ENCODE measurements at regions not wholly inside any gene's neighbourhood (a gene's known extent, or its start where the extent isn't known, plus 50 kb on each side); places are given as distances from the start of the nearest gene placed in this dataset.
A peak's percentile ranks its signal among the peaks of the same experiment; 100 is the strongest.
"Not testable (repeated sequence)": the region's sequence is repeated elsewhere in the genome, so short reads cannot be mapped to it uniquely, and the experiment has no call there.

DNA sequence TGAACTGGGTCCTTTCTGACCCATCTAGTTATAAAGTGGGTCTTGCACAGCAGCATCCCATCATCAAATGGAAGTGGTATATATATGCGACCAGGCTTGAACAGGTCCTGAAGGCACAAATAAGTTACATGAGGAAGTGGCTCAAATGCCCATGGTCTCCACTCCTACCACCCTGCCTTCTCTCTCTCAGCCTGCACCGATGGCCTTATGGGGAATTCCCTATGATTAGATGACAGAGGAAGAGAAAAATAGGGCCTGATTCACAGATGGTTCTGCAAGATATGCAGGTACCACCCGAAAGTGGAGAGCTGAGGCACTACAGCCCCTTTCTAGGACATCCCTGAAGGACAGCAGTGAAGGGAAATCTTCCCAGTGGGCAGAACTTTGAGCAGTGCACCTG is 1275.1 kb upstream of the CITED2 start:
- H3K36me3 ChIP-seq (ENCODE audit: control insufficient read depth, insufficient read depth, low read length, severe bottlenecking); DNase-seq (ENCODE audit: low read depth); H3K4me1 ChIP-seq (ENCODE audit: control insufficient read depth, insufficient read depth, low read length); H3K27me3 ChIP-seq (replicated peaks; ENCODE audit: control insufficient read depth, insufficient read depth, low read length); H3K4me3 ChIP-seq (ENCODE audit: low read length); H3K9ac ChIP-seq (ENCODE audit: low read length): not testable (repeated sequence)
- H3K9me3 ChIP-seq (ENCODE audit: control insufficient read depth, low read length) = peaks cover 19% of the 10 kb centered on the region

DNA sequence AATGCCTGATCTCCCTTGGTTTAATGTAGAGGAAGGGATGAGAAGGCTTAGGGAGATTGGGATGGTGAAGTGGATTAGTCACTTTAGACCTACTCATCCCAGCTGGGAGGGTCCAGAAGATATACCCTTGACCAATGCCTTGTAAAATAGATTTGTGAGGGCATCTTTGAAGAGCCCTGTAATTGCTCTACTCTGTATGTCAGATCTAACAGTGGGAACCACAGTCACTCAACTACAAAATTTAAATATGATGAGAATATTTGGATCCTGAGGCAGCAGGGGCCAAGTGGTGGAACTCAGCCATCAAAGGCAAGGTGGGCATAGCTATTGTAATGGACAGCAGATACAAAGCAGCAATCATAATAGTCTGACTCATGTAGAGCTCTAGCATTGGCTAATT is 1272.9 kb upstream of the CITED2 start:
- H3K9me3 ChIP-seq (ENCODE audit: control insufficient read depth, low read length) = peaks cover 19% of the 10 kb centered on the region
- not testable (repeated sequence) for H3K27me3 ChIP-seq (replicated peaks; ENCODE audit: control insufficient read depth, insufficient read depth, low read length); H3K4me3 ChIP-seq (ENCODE audit: low read length); H3K9ac ChIP-seq (ENCODE audit: low read length); H3K4me1 ChIP-seq (ENCODE audit: control insufficient read depth, insufficient read depth, low read length); H3K36me3 ChIP-seq (ENCODE audit: control insufficient read depth, insufficient read depth, low read length, severe bottlenecking); DNase-seq (ENCODE audit: low read depth)

DNA sequence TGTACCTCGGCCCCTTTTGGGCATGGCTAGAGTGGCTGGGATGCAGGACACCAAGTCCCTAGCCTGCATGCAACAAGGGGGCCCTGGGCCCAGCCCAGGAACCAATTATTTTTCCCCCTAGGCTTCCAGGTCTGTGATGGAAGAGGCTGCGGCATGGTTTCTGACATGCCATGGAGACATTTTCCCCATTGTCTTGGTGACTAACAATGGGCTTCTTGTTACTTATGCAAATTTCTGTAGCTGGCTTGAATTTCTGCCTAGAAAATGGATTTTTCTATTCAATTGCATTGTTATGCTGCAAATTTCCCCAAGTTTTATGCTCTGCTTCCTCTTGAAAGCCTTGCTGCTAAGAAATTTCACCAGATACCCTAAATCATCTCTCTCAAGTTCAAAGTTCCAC is 1269.6 kb upstream of the CITED2 start:
- H3K4me3 ChIP-seq (ENCODE audit: low read length) = no peak overlapping the region
- no peak overlapping the region for H3K9ac ChIP-seq (ENCODE audit: low read length)
- H3K9me3 ChIP-seq (ENCODE audit: control insufficient read depth, low read length) = peaks cover 19% of the 10 kb centered on the region
- DNase-seq (ENCODE audit: low read depth) = no peak
- H3K4me1 ChIP-seq (ENCODE audit: control insufficient read depth, insufficient read depth, low read length) = no peaks in the 10 kb centered on the region
- no peaks in the 10 kb centered on the region for H3K27me3 ChIP-seq (replicated peaks; ENCODE audit: control insufficient read depth, insufficient read depth, low read length)
- H3K36me3 ChIP-seq (ENCODE audit: control insufficient read depth, insufficient read depth, low read length, severe bottlenecking) = no peaks in the 10 kb centered on the region

- no peaks in the 10 kb centered on the region for H3K4me1 ChIP-seq (ENCODE audit: control insufficient read depth, insufficient read depth, low read length)
- H3K27me3 ChIP-seq (replicated peaks; ENCODE audit: control insufficient read depth, insufficient read depth, low read length) = no peaks in the 10 kb centered on the region
- H3K36me3 ChIP-seq (ENCODE audit: control insufficient read depth, insufficient read depth, low read length, severe bottlenecking) = no peaks in the 10 kb centered on the region
- peaks cover under 1% of the 10 kb centered on the region for H3K9me3 ChIP-seq (ENCODE audit: control insufficient read depth, low read length)
- no peak overlapping the region for H3K4me3 ChIP-seq (ENCODE audit: low read length)
- DNase-seq (ENCODE audit: low read depth) = no peak
- no peak overlapping the region for H3K9ac ChIP-seq (ENCODE audit: low read length)
Observed at GRCh38 chr6:140641412-140641811, 1267.0 kb upstream of the CITED2 start.

GRCh38 chr6:140636908-140637402 is 1262.5 kb upstream of the CITED2 start:
- no peaks in the 10 kb centered on the region for H3K36me3 ChIP-seq (ENCODE audit: control insufficient read depth, insufficient read depth, low read length, severe bottlenecking)
- no peaks in the 10 kb centered on the region for H3K9me3 ChIP-seq (ENCODE audit: control insufficient read depth, low read length)
- H3K9ac ChIP-seq (ENCODE audit: low read length) = no peak overlapping the region
- H3K4me3 ChIP-seq (ENCODE audit: low read length) = no peak overlapping the region
- no peaks in the 10 kb centered on the region for H3K27me3 ChIP-seq (replicated peaks; ENCODE audit: control insufficient read depth, insufficient read depth, low read length)
- no peaks in the 10 kb centered on the region for H3K4me1 ChIP-seq (ENCODE audit: control insufficient read depth, insufficient read depth, low read length)
- no peak for DNase-seq (ENCODE audit: low read depth)

GRCh38 chr6:140636271-140636907 is 1261.9 kb upstream of the CITED2 start:
- no peak for DNase-seq (ENCODE audit: low read depth)
- H3K27me3 ChIP-seq (replicated peaks; ENCODE audit: control insufficient read depth, insufficient read depth, low read length) = no peaks in the 10 kb centered on the region
- H3K9me3 ChIP-seq (ENCODE audit: control insufficient read depth, low read length) = no peaks in the 10 kb centered on the region
- no peak overlapping the region for H3K9ac ChIP-seq (ENCODE audit: low read length)
- no peaks in the 10 kb centered on the region for H3K4me1 ChIP-seq (ENCODE audit: control insufficient read depth, insufficient read depth, low read length)
- no peak overlapping the region for H3K4me3 ChIP-seq (ENCODE audit: low read length)
- H3K36me3 ChIP-seq (ENCODE audit: control insufficient read depth, insufficient read depth, low read length, severe bottlenecking) = no peaks in the 10 kb centered on the region

DNA sequence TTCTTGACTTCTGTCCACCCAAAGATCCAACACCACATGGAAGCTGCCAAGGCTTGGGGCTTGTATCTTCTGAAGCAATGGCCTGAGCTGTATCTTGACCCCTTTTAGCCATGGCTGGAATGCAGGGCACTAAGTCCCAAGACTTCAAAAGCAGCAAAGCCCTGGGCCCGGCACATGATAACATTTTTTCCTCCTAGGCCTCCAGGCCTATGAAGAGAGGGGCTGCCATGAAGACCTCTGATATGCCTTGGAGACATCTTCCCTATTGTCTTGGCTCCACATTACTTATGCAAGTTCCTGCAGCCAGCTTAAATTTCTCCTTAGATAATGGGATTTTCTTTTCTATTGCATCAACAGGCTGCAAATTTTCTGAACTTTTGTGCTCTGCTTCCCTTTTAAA is 1252.6 kb upstream of the CITED2 start:
- no peak for DNase-seq (ENCODE audit: low read depth)
- H3K27me3 ChIP-seq (replicated peaks; ENCODE audit: control insufficient read depth, insufficient read depth, low read length) = no peaks in the 10 kb centered on the region
- peaks cover 12% of the 10 kb centered on the region for H3K4me1 ChIP-seq (ENCODE audit: control insufficient read depth, insufficient read depth, low read length)
- peaks cover 16% of the 10 kb centered on the region for H3K9me3 ChIP-seq (ENCODE audit: control insufficient read depth, low read length)
- H3K4me3 ChIP-seq (ENCODE audit: low read length) = no peak overlapping the region
- H3K36me3 ChIP-seq (ENCODE audit: control insufficient read depth, insufficient read depth, low read length, severe bottlenecking) = no peaks in the 10 kb centered on the region
- H3K9ac ChIP-seq (ENCODE audit: low read length) = no peak overlapping the region

- peak; percentile 56 for DNase-seq (ENCODE audit: low read depth)
- no peaks in the 10 kb centered on the region for H3K27me3 ChIP-seq (replicated peaks; ENCODE audit: control insufficient read depth, insufficient read depth, low read length)
- H3K9ac ChIP-seq (ENCODE audit: low read length) = no peak overlapping the region
- H3K4me1 ChIP-seq (ENCODE audit: control insufficient read depth, insufficient read depth, low read length) = peaks cover 12% of the 10 kb centered on the region
- H3K9me3 ChIP-seq (ENCODE audit: control insufficient read depth, low read length) = peaks cover 16% of the 10 kb centered on the region
- no peaks in the 10 kb centered on the region for H3K36me3 ChIP-seq (ENCODE audit: control insufficient read depth, insufficient read depth, low read length, severe bottlenecking)
- H3K4me3 ChIP-seq (ENCODE audit: low read length) = no peak overlapping the region
Observed at GRCh38 chr6:140623498-140623897, 1249.0 kb upstream of the CITED2 start.

DNA sequence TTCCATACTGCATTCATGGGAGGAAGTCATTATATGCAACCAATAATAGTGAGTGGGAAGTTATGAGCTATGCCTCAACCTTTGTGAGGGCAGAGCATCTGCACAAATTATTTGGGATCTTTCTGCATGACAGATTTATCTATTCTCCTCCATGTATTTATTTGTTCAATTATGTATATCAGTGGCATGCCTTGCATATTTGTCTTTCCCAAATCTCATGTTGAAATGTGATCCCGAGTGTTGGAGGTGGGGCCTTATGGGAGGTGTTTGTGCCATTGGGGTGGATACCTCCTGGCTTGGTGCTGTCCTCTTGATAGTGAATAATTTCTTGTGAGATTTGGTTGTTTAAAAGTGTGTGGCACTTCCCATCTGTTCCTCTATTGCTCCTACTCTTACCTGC is 1246.0 kb upstream of the CITED2 start:
- no peak overlapping the region for H3K4me3 ChIP-seq (ENCODE audit: low read length)
- no peak for DNase-seq (ENCODE audit: low read depth)
- no peak overlapping the region for H3K9ac ChIP-seq (ENCODE audit: low read length)
- H3K9me3 ChIP-seq (ENCODE audit: control insufficient read depth, low read length) = no peaks in the 10 kb centered on the region
- H3K27me3 ChIP-seq (replicated peaks; ENCODE audit: control insufficient read depth, insufficient read depth, low read length) = no peaks in the 10 kb centered on the region
- H3K4me1 ChIP-seq (ENCODE audit: control insufficient read depth, insufficient read depth, low read length) = peaks cover 12% of the 10 kb centered on the region
- H3K36me3 ChIP-seq (ENCODE audit: control insufficient read depth, insufficient read depth, low read length, severe bottlenecking) = no peaks in the 10 kb centered on the region

DNA sequence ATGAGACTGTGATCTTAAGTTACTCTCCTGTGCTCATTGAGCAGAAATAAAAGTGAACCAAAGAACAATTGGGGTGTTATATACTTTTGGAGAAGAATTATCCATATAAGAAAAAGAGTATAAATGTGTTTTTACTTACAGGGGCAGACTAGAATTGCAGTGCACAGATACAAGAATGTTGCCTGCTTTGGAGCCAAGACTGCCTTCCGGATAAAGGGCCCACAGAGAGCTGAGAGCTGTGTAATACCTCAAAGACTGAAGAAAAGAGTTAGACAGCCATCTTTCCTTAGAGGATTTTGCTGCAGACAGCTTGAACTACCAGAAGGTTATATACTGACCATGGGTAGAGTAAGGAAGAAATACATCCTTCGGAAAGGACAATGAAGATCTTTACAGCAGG is 1235.5 kb upstream of the CITED2 start:
- Histone ChIP-seq H3K36me3 (ENCODE audit: control insufficient read depth, insufficient read depth, low read length, severe bottlenecking) (no peaks in the 10 kb centered on the region), H3K27me3 (replicated peaks; ENCODE audit: control insufficient read depth, insufficient read depth, low read length) (no peaks in the 10 kb centered on the region), H3K9me3 (ENCODE audit: control insufficient read depth, low read length) (no peaks in the 10 kb centered on the region), H3K9ac (ENCODE audit: low read length) (no peak overlapping the region), H3K4me3 (ENCODE audit: low read length) (no peak overlapping the region), H3K4me1 (ENCODE audit: control insufficient read depth, insufficient read depth, low read length) (peaks cover 7% of the 10 kb centered on the region)
- DNase-seq (ENCODE audit: low read depth) = peak; percentile 13

GRCh38 chr6:140609321-140609720 is 1234.9 kb upstream of the CITED2 start:
- Histone ChIP-seq H3K4me3 (ENCODE audit: low read length) (no peak overlapping the region), H3K27me3 (replicated peaks; ENCODE audit: control insufficient read depth, insufficient read depth, low read length) (no peaks in the 10 kb centered on the region), H3K4me1 (ENCODE audit: control insufficient read depth, insufficient read depth, low read length) (peaks cover 7% of the 10 kb centered on the region), H3K9me3 (ENCODE audit: control insufficient read depth, low read length) (no peaks in the 10 kb centered on the region), H3K36me3 (ENCODE audit: control insufficient read depth, insufficient read depth, low read length, severe bottlenecking) (no peaks in the 10 kb centered on the region), H3K9ac (ENCODE audit: low read length) (no peak overlapping the region)
- DNase-seq (ENCODE audit: low read depth) = no peak

- Histone ChIP-seq H3K36me3 (ENCODE audit: control insufficient read depth, insufficient read depth, low read length, severe bottlenecking) (no peaks in the 10 kb centered on the region), H3K9ac (ENCODE audit: low read length) (no peak overlapping the region), H3K4me1 (ENCODE audit: control insufficient read depth, insufficient read depth, low read length) (peaks cover 7% of the 10 kb centered on the region), H3K27me3 (replicated peaks; ENCODE audit: control insufficient read depth, insufficient read depth, low read length) (no peaks in the 10 kb centered on the region), H3K9me3 (ENCODE audit: control insufficient read depth, low read length) (no peaks in the 10 kb centered on the region), H3K4me3 (ENCODE audit: low read length) (no peak overlapping the region)
- no peak for DNase-seq (ENCODE audit: low read depth)
Observed at GRCh38 chr6:140604786-140605185, 1230.3 kb upstream of the CITED2 start.

Data from adipocyte (in vitro differentiated cells).